MCF 10A (cell line): ENCODE measurements at regions not wholly inside any gene's neighbourhood (a gene's known extent, or its start where the extent isn't known, plus 50 kb on each side); places are given as distances from the start of the nearest gene placed in this dataset.

Experiments
- BruUV-seq: library from RNA; stranded (reverse); fragments of 400-500 nt; replicated peaks from 2 replicates; lab custom pipeline; 2021; lab: Mats Ljungman, UMichigan
- CTCF ChIA-PET: fragments of 300-600 bp; sonication (Branson Sonifier 250); formaldehyde crosslinking; extraction: SDS; loops from one replicate; lab custom pipeline; 2021; ENCODE audit warnings: antibody characterized with exemption, inconsistent platforms; lab: Yijun Ruan, JAX
- POLR2A ChIA-PET: fragments of 300-600, 350-650 bp; sonication (Branson Sonifier 250); formaldehyde crosslinking; extraction: SDS; loops from one replicate; lab custom pipeline; 2020; ENCODE audit warnings: antibody characterized with exemption, inconsistent platforms; lab: Yijun Ruan, JAX
- DNase-seq: peaks from one replicate; pipeline ENCODE4 v3.0.0-alpha.2; 2018; ENCODE audit not compliant: unreplicated experiment
- H3K27ac Mint-ChIP-seq: one replicate; pipeline ENCODE4 v1.8.0; 2022; ENCODE audit warnings: mild to moderate bottlenecking, low read depth, mixed read lengths; ENCODE audit not compliant: unreplicated experiment
- H3K27me3 Mint-ChIP-seq: one replicate; pipeline ENCODE4 v1.8.0; 2022; ENCODE audit warnings: mixed read lengths; ENCODE audit not compliant: insufficient read depth, unreplicated experiment
- H3K36me3 Mint-ChIP-seq: one replicate; pipeline ENCODE4 v1.8.0; 2022; ENCODE audit warnings: mild to moderate bottlenecking, moderate library complexity, mixed read lengths; ENCODE audit not compliant: insufficient read depth, unreplicated experiment
- H3K4me1 Mint-ChIP-seq: one replicate; pipeline ENCODE4 v1.8.0; 2022; ENCODE audit warnings: mixed read lengths; ENCODE audit not compliant: insufficient read depth, unreplicated experiment
- H3K4me3 Mint-ChIP-seq: one replicate; pipeline ENCODE4 v1.8.0; 2022; ENCODE audit warnings: mild to moderate bottlenecking, moderate library complexity, mixed read lengths; ENCODE audit not compliant: unreplicated experiment
- H3K9me3 Mint-ChIP-seq: one replicate; pipeline ENCODE4 v1.8.0; 2022; ENCODE audit warnings: mixed read lengths; ENCODE audit not compliant: unreplicated experiment
- intact Hi-C: fragments of 100-400 bp; cut with micrococcal nuclease; formaldehyde crosslinking; loops from 2 replicates; pipeline ENCODE4 v1.14.1; 2022
- TF ChIP-seq, protein P1 (sequence below): fragments of 200-600 bp; IDR thresholded peaks from one replicate; pipeline ENCODE4 v1.8.0; 2022; ENCODE audit warnings: antibody characterized with exemption, mild to moderate bottlenecking; ENCODE audit not compliant: unreplicated experiment

DNA sequence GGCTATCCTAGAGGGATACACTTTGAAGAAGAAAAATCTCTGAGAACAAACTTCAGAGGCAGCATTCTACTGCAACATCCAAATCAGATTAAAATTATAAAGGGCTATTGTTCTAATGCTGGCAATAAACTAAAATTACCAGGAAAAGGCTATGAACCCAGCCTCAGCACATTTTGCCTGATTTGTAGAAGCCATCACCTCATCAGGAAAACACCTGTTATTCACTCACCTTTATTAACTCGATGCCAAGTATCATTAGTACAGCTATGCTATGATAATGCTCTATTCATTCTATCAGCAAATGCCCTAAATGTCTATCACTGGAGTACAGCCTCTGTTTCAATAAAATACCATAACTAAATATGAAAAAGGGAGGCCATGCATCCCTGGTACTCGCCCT, 510.2 kb downstream of the RASEF start:
- H3K9me3 Mint-ChIP-seq = no peaks in the 10 kb centered on the region
- no peak overlapping the region for H3K4me3 Mint-ChIP-seq
- intact Hi-C loops = no loop called here
- H3K27me3 Mint-ChIP-seq = no peaks in the 10 kb centered on the region
- TF ChIP-seq, protein P1, sequence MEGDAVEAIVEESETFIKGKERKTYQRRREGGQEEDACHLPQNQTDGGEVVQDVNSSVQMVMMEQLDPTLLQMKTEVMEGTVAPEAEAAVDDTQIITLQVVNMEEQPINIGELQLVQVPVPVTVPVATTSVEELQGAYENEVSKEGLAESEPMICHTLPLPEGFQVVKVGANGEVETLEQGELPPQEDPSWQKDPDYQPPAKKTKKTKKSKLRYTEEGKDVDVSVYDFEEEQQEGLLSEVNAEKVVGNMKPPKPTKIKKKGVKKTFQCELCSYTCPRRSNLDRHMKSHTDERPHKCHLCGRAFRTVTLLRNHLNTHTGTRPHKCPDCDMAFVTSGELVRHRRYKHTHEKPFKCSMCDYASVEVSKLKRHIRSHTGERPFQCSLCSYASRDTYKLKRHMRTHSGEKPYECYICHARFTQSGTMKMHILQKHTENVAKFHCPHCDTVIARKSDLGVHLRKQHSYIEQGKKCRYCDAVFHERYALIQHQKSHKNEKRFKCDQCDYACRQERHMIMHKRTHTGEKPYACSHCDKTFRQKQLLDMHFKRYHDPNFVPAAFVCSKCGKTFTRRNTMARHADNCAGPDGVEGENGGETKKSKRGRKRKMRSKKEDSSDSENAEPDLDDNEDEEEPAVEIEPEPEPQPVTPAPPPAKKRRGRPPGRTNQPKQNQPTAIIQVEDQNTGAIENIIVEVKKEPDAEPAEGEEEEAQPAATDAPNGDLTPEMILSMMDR = no peak
- no TSS peak for BruUV-seq
- ChIA-PET CTCF (interaction anchor here (0.6 kb wide), 1 partner anchor 197 kb away, joined by 3 read pairs; no protein-coding TSS in a partner anchor), POLR2A (no interaction called here)
- H3K27ac Mint-ChIP-seq = no peak overlapping the region
- no peaks in the 10 kb centered on the region for H3K4me1 Mint-ChIP-seq
- H3K36me3 Mint-ChIP-seq = no peaks in the 10 kb centered on the region
- no peak for DNase-seq

DNA sequence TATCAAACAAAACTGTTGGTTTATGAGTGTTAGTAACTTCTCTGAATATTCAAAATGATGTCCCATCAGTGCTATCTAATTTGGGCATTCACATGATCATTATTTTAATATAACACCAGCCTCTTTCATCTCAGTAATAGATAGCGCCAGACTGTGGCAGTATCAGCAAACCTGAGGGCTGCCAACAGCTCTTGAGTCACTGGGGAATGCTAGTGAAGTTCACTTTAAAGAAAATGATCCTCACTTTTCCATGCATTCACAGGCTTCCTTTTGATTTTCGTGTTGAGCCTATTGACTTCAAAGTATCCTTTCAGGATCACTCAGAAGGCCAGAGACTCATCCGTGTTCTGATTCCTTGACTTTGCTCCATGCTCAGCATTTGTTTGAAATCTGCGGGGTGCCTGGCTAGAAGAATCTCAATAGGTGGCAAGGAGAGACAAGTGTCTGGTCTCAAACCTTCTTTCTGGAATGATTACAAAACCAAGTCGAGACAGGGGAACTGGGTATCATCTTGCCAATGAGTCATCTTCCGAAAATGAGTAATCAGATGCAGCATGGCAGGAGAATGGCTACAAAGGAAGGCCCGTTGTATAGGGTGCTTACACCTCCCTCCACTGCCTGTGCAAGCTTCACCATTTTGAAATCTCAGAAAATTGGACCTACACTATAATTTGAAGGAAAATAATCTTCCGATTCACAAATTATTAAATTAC, 509.1 kb downstream of the RASEF start:
- Mint-ChIP-seq H3K4me3 (no peak overlapping the region), H3K27ac (no peak overlapping the region), H3K36me3 (no peaks in the 10 kb centered on the region), H3K9me3 (no peaks in the 10 kb centered on the region), H3K4me1 (no peaks in the 10 kb centered on the region), H3K27me3 (no peaks in the 10 kb centered on the region)
- DNase-seq = peak; percentile 86
- ChIA-PET CTCF (interaction anchor here (0.6 kb wide), 1 partner anchor 198 kb away, joined by 3 read pairs; no protein-coding TSS in a partner anchor), POLR2A (interaction anchor here (0.6 to 1.3 kb wide), 2 partner anchors 59 to 118 kb away, joined by 3 read pairs; no protein-coding TSS in a partner anchor)
- BruUV-seq = no TSS peak
- intact Hi-C loops = no loop called here
- TF ChIP-seq, protein P1 = no peak

DNA sequence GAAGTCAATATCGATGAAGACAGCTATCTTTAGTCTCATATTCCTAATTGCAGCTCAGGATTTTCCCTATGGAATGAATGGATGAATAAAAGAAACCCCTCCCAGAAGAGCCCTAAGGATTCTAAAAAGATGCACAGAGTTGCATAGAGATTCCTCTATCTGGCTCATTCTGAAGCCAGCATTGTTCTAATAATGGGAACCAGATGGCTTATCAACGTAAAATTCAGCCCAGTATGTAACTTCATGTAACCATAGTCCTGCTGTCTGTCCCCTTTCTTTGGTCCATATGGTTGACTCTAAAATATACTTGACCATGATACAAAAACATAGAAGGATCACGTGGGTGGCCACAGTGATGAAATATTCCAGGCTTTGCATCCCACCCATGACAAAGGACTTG, 508.6 kb downstream of the RASEF start:
- TF ChIP-seq, protein P1 = no peak
- intact Hi-C loops = no loop called here
- ChIA-PET CTCF (interaction anchor here (0.7 kb wide), 2 partner anchors 115 to 229 kb away, joined by 3 read pairs; no protein-coding TSS in a partner anchor), POLR2A (interaction anchor here (1.3 kb wide), 1 partner anchor 58 kb away, joined by 3 read pairs; no protein-coding TSS in a partner anchor)
- no peak overlapping the region for H3K27ac Mint-ChIP-seq
- H3K4me1 Mint-ChIP-seq = no peaks in the 10 kb centered on the region
- BruUV-seq = no TSS peak
- no peaks in the 10 kb centered on the region for H3K27me3 Mint-ChIP-seq
- H3K9me3 Mint-ChIP-seq = no peaks in the 10 kb centered on the region
- no peaks in the 10 kb centered on the region for H3K36me3 Mint-ChIP-seq
- H3K4me3 Mint-ChIP-seq = no peak overlapping the region
- DNase-seq = no peak

DNA sequence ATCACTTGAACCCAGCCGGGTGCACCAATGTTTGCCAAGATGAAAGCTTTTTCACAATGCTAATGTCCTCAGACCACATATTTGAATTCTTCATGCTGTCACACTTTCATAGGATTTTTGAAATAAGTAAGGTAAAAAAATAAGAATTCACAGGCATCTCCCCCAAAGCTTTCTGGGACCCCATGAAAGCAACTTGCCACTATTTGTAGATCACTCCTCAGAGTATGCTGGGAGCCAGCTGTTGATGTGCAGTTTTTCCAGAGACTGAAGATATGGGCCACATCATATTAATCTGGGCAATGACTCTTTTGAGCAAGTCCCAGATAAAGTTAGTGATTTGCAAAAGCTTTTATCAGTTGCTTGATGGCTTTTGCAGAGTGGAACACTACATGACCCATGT, 507.9 kb downstream of the RASEF start:
- ChIA-PET POLR2A (interaction anchor here (0.7 to 1.3 kb wide), 2 partner anchors 58 to 651 kb away, joined by 3 read pairs; no protein-coding TSS in a partner anchor), CTCF (interaction anchor here (0.7 to 0.9 kb wide), 3 partner anchors 52 to 229 kb away, joined by 3 read pairs; no protein-coding TSS in a partner anchor)
- no TSS peak for BruUV-seq

More for the DNA sequence above, 507.9 kb downstream of the RASEF start:
- Mint-ChIP-seq H3K27ac (no peak overlapping the region), H3K27me3 (no peaks in the 10 kb centered on the region), H3K9me3 (no peaks in the 10 kb centered on the region), H3K36me3 (no peaks in the 10 kb centered on the region), H3K4me1 (no peaks in the 10 kb centered on the region), H3K4me3 (no peak overlapping the region)
- DNase-seq = no peak
- intact Hi-C loops = no loop called here
- TF ChIP-seq, protein P1 = no peak
